Endothelial cell (in vitro differentiated cells): ENCODE measurements at regions not wholly inside any gene's neighbourhood (a gene's known extent, or its start where the extent isn't known, plus 50 kb on each side); places are given as distances from the start of the nearest gene placed in this dataset. TPM values are rescaled to one million over a fixed set of nuclear protein-coding genes. Genes with fewer than 3 reads are reported as not detected.

Source experiments
- DNase-seq: peaks from one replicate; pipeline ENCODE4 v3.0.0; 2021; ENCODE audit warnings: low spot score
- H3K27ac Mint-ChIP-seq: one replicate; pipeline ENCODE4 v1.8.0; 2021; ENCODE audit warnings: mixed read lengths, inconsistent platforms; ENCODE audit not compliant: unreplicated experiment
- H3K27me3 Mint-ChIP-seq: one replicate; pipeline ENCODE4 v1.8.0; 2021; ENCODE audit warnings: mild to moderate bottlenecking, moderate library complexity, mixed read lengths, inconsistent platforms; ENCODE audit not compliant: unreplicated experiment
- H3K36me3 Mint-ChIP-seq: one replicate; pipeline ENCODE4 v1.8.0; 2021; ENCODE audit warnings: mild to moderate bottlenecking, low read depth, mixed read lengths, inconsistent platforms; ENCODE audit not compliant: unreplicated experiment
- H3K4me1 Mint-ChIP-seq: one replicate; pipeline ENCODE4 v1.8.0; 2021; ENCODE audit warnings: mild to moderate bottlenecking, mixed read lengths, inconsistent platforms; ENCODE audit not compliant: unreplicated experiment
- H3K4me3 Mint-ChIP-seq: one replicate; pipeline ENCODE4 v1.8.0; 2021; ENCODE audit warnings: mild to moderate bottlenecking, mixed read lengths, inconsistent platforms; ENCODE audit not compliant: unreplicated experiment
- H3K9me3 Mint-ChIP-seq: one replicate; pipeline ENCODE4 v1.8.0; 2021; ENCODE audit warnings: mixed read lengths, inconsistent platforms; ENCODE audit not compliant: unreplicated experiment
- microRNA-seq: library from miRNA; unstranded; fragments of <30 nt; microRNA quantifications from one replicate; pipeline ENCODE4, GENCODE V29; 2020; ENCODE audit not compliant: unreplicated experiment
- TF ChIP-seq, protein P1 (sequence below): fragments of 200-600 bp; sonication (generic); IDR thresholded peaks from one replicate; pipeline ENCODE4 v1.5.0; 2021; ENCODE audit warnings: antibody characterized with exemption; ENCODE audit not compliant: unreplicated experiment

DNA sequence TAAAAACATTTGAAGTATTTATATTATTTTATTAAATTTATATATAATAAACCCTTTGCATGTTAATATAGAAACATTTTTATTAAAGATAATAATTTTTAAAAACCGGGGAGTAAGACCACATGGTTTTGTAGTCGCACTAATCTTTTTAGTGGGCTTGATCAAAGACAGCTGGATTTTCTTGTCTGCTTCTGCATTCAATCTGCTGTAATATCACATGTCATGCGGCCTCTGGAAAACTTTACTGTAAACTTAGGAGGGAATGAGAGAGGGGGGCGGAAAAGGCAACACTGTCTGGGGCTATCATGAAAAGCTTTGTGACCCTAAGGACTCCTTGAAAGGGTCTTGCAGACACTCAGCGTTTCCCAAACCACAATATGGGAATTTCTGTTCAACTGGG is 62.8 kb upstream of the NLGN4X start:
- no peaks in the 10 kb centered on the region for H3K27me3 Mint-ChIP-seq
- H3K36me3 Mint-ChIP-seq, result no peaks in the 10 kb centered on the region

DNA sequence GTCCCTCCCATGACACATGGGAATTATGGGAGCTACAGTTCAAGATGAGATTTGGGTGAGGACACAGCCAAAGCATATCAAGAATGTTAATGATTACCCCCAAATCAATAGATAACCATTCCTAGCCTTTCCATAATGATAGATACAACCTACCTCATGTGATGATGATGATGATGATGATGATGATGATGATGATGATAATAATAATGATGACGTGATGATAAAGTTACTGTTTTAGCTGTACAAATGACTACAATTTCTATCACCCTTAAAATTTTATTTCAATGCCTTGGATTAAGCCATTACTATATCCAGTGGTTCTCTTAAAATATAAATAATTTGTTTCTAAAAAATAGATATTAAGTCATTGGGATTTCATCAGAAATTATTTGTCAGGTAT is 55.2 kb upstream of the NLGN4X start:
- H3K36me3 Mint-ChIP-seq, result no peaks in the 10 kb centered on the region
- H3K4me3 Mint-ChIP-seq, result no peak overlapping the region
- no peak for DNase-seq
- peaks cover 3% of the 10 kb centered on the region for H3K27me3 Mint-ChIP-seq
- TF ChIP-seq, protein P1, sequence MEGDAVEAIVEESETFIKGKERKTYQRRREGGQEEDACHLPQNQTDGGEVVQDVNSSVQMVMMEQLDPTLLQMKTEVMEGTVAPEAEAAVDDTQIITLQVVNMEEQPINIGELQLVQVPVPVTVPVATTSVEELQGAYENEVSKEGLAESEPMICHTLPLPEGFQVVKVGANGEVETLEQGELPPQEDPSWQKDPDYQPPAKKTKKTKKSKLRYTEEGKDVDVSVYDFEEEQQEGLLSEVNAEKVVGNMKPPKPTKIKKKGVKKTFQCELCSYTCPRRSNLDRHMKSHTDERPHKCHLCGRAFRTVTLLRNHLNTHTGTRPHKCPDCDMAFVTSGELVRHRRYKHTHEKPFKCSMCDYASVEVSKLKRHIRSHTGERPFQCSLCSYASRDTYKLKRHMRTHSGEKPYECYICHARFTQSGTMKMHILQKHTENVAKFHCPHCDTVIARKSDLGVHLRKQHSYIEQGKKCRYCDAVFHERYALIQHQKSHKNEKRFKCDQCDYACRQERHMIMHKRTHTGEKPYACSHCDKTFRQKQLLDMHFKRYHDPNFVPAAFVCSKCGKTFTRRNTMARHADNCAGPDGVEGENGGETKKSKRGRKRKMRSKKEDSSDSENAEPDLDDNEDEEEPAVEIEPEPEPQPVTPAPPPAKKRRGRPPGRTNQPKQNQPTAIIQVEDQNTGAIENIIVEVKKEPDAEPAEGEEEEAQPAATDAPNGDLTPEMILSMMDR, result no peak
- H3K4me1 Mint-ChIP-seq, result peaks cover 8% of the 10 kb centered on the region
- no peaks in the 10 kb centered on the region for H3K9me3 Mint-ChIP-seq
- no peak overlapping the region for H3K27ac Mint-ChIP-seq

More for the DNA sequence above, 62.8 kb upstream of the NLGN4X start:
- no peak overlapping the region for H3K4me3 Mint-ChIP-seq
- H3K9me3 Mint-ChIP-seq, result no peaks in the 10 kb centered on the region
- TF ChIP-seq, protein P1, result no peak
- no peak for DNase-seq
- H3K27ac Mint-ChIP-seq, result no peak overlapping the region
- H3K4me1 Mint-ChIP-seq, result no peaks in the 10 kb centered on the region

DNA sequence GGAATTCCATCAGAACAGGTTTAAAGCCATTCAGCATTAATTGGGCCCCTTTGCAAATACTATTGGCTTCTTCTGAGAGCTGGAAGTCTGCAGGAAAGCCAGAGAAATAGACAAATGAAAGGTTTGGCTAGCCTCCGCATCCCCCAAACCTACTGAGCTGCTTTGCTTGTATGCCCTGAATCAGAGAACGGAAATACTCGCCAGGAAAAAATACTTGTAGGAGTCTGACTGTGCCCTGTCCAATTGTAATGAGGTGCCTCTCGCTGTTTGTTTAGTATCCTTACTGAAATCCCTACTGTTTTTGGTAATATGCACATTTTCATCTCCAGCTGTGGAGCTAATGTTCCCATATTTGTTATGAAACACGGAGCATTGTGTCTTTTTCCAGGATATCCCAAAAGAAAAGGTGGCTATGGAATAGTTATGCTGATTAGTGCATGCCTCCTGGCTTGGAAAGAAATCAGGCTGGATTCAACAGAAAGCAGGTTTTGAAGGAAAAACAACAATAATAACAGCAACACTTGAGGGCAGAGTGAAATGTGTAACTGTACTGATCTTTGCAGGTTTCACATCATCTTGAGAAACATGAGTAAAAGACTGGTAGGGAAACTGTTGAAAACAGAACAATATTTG is 50.7 kb upstream of the NLGN4X start:
- Mint-ChIP-seq H3K27me3 (peaks cover 1% of the 10 kb centered on the region), H3K4me3 (no peak overlapping the region), H3K36me3 (no peaks in the 10 kb centered on the region), H3K27ac (no peak overlapping the region), H3K4me1 (peaks cover 8% of the 10 kb centered on the region), H3K9me3 (peaks cover 2% of the 10 kb centered on the region)
- DNase-seq, result no peak
- TF ChIP-seq, protein P1, result no peak

Small RNA genes lying in the stretch of these regions (microRNA-seq; reads per million reads assigned to microRNA genes)
- gene MIR4770, result not detected
